HG02623 (cell line): ENCODE measurements at regions not wholly inside any gene's neighbourhood (a gene's known extent, or its start where the extent isn't known, plus 50 kb on each side); places are given as distances from the start of the nearest gene placed in this dataset.

Experiments used
- ATAC-seq: cut with Tn5 transposase; IDR thresholded peaks from one replicate; pipeline ENCODE4 v1.9.1; 2021; ENCODE audit warnings: moderate library complexity; ENCODE audit not compliant: unreplicated experiment

GRCh38 chr5:143476601-143477211, 73.2 kb upstream of the NR3C1 start:
- ATAC-seq: no peak

- no peak for ATAC-seq
Observed at GRCh38 chr5:143474616-143475015, 71.1 kb upstream of the NR3C1 start.

- no peak for ATAC-seq
Observed at GRCh38 chr5:143473481-143473880, 70.0 kb upstream of the NR3C1 start.

GRCh38 chr5:143472576-143472975, 69.1 kb upstream of the NR3C1 start:
- ATAC-seq: no peak

- no peak for ATAC-seq
Observed at GRCh38 chr5:143471666-143472464, 68.4 kb upstream of the NR3C1 start.

- no peak for ATAC-seq
Observed at GRCh38 chr5:143471041-143471509, 67.6 kb upstream of the NR3C1 start.

- ATAC-seq: no peak
Observed at GRCh38 chr5:143470120-143470519, 66.6 kb upstream of the NR3C1 start.

GRCh38 chr5:143469125-143469524, 65.6 kb upstream of the NR3C1 start:
- no peak for ATAC-seq

- no peak for ATAC-seq
Observed at GRCh38 chr5:143466632-143467031, 63.1 kb upstream of the NR3C1 start.

GRCh38 chr5:143464723-143465490, 61.4 kb upstream of the NR3C1 start:
- ATAC-seq: no peak

- no peak for ATAC-seq
Observed at GRCh38 chr5:143462431-143462830, 58.9 kb upstream of the NR3C1 start.

GRCh38 chr5:143459433-143459832, 55.9 kb upstream of the NR3C1 start:
- no peak for ATAC-seq

- ATAC-seq: no peak
Observed at GRCh38 chr5:143456952-143457547, 53.6 kb upstream of the NR3C1 start.

- no peak for ATAC-seq
Observed at GRCh38 chr5:143454936-143455516, 51.5 kb upstream of the NR3C1 start.

GRCh38 chr5:143453720-143454119, 50.2 kb upstream of the NR3C1 start:
- no peak for ATAC-seq
